ENCODE measurements at regions not wholly inside any gene's neighbourhood (a gene's known extent, or its start where the extent isn't known, plus 50 kb on each side); places are given as distances from the start of the nearest gene placed in this dataset.

DNA sequence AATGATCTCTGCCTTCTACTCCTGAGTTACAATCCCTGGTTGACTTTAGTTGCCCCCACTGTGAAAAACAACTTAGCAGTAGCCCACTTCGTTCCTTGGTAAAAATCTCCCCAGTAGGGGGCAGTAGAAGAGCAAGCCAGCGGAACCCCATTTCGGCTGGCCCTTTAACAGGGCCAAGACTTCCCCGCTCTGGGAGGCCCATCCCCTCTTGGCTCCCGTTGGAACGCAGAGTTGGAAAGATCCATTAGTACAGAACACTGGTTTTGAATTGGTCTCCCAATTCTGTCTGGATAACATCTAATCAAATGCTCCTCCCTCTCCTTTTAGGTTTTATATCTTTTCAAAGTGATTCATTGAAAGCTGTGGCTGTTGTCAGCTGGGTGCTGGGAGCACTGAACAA lies 1133.3 kb downstream of the BCL11B start:
- TF ChIP-seq CTCF (conservative IDR thresholded peaks at IDR 0.05; ENCODE audit: low read depth, low read length) (no peak), MAFK (IDR thresholded peaks at IDR 0.05; ENCODE audit: low read depth, low read length) (no peak), RAD21 (IDR thresholded peaks at IDR 0.05; ENCODE audit: low read length) (no peak), FOS (IDR thresholded peaks at IDR 0.05; ENCODE audit: low read depth, low read length) (no peak), POLR2A (IDR thresholded peaks at IDR 0.05; ENCODE audit: low read depth, low read length) (no peak), RFX5 (IDR thresholded peaks at IDR 0.05; ENCODE audit: low read depth, low read length) (no peak), MAZ (IDR thresholded peaks at IDR 0.05; ENCODE audit: borderline replicate concordance, low read depth, low read length) (no peak), USF2 (IDR thresholded peaks at IDR 0.05; ENCODE audit: low read depth, low read length) (no peak), BHLHE40 (IDR thresholded peaks at IDR 0.05; ENCODE audit: low read depth, low read length) (no peak), SMC3 (IDR thresholded peaks at IDR 0.05; ENCODE audit: low read depth, low read length) (no peak), NFE2L2 (IDR thresholded peaks at IDR 0.05; ENCODE audit: low read depth, low read length) (no peak), RCOR1 (IDR thresholded peaks at IDR 0.05; ENCODE audit: insufficient replicate concordance, low read length) (no peak), CHD1 (IDR thresholded peaks at IDR 0.05; ENCODE audit: low read depth, low read length) (no peak)

Data from IMR-90 (cell line).